NT2/D1 (cell line): ENCODE measurements at regions not wholly inside any gene's neighbourhood (a gene's known extent, or its start where the extent isn't known, plus 50 kb on each side); places are given as distances from the start of the nearest gene placed in this dataset.

Source experiments
- DNase-seq: peaks from one replicate; pipeline ENCODE4 v3.0.0-alpha.2; 2011; ENCODE audit warnings: low read depth, low spot score
- H3K27me3 ChIP-seq: 2 replicates; pipeline ENCODE4 v1.6.0; 2011; ENCODE audit warnings: mild to moderate bottlenecking; ENCODE audit not compliant: insufficient read length, insufficient read depth
- H3K36me3 ChIP-seq: 2 replicates; pipeline ENCODE4 v1.6.1; 2011; ENCODE audit warnings: mild to moderate bottlenecking, low read length, mixed read lengths; ENCODE audit not compliant: insufficient read depth, insufficient read length
- H3K4me1 ChIP-seq: 2 replicates; pipeline ENCODE4 v1.5.1; 2011; ENCODE audit not compliant: insufficient read depth, insufficient read length
- H3K4me3 ChIP-seq: 2 replicates; pipeline ENCODE4 v1.5.1; 2011; ENCODE audit warnings: low read depth; ENCODE audit not compliant: insufficient read length
- H3K9ac ChIP-seq: 2 replicates; pipeline ENCODE4 v1.6.0; 2011; ENCODE audit warnings: low read depth; ENCODE audit not compliant: insufficient read length
- H3K9me3 ChIP-seq: 2 replicates; pipeline ENCODE4 v1.5.1; 2011; ENCODE audit warnings: mild to moderate bottlenecking, low read length; ENCODE audit not compliant: insufficient read depth
- SUZ12 ChIP-seq: IDR thresholded peaks from 2 replicates; pipeline ENCODE4 v1.6.1; 2011; ENCODE audit not compliant: insufficient read length, insufficient read depth; ENCODE audit errors: extremely low read depth
- YY1 ChIP-seq: IDR thresholded peaks from 2 replicates; pipeline ENCODE4 v1.6.1; 2011; ENCODE audit not compliant: insufficient read length, insufficient read depth
- ZNF274 ChIP-seq: IDR thresholded peaks from 2 replicates; pipeline ENCODE4 v1.6.1; 2011; ENCODE audit warnings: mild to moderate bottlenecking, low read depth, low read length

GRCh38 chr6:6996124-6996523 is 111.6 kb upstream of the RREB1 start:
- Histone ChIP-seq H3K4me3 (no peak overlapping the region), H3K9me3 (peaks cover 2% of the 10 kb centered on the region; the same call in 1 of the 2 replicates), H3K4me1 (no peaks in the 10 kb centered on the region), H3K9ac (no peak overlapping the region), H3K36me3 (no peaks in the 10 kb centered on the region), H3K27me3 (no peaks in the 10 kb centered on the region)
- no peak for TF ChIP-seq ZNF274
- TF ChIP-seq SUZ12: no peak
- no peak for TF ChIP-seq YY1
- DNase-seq: no peak

DNA sequence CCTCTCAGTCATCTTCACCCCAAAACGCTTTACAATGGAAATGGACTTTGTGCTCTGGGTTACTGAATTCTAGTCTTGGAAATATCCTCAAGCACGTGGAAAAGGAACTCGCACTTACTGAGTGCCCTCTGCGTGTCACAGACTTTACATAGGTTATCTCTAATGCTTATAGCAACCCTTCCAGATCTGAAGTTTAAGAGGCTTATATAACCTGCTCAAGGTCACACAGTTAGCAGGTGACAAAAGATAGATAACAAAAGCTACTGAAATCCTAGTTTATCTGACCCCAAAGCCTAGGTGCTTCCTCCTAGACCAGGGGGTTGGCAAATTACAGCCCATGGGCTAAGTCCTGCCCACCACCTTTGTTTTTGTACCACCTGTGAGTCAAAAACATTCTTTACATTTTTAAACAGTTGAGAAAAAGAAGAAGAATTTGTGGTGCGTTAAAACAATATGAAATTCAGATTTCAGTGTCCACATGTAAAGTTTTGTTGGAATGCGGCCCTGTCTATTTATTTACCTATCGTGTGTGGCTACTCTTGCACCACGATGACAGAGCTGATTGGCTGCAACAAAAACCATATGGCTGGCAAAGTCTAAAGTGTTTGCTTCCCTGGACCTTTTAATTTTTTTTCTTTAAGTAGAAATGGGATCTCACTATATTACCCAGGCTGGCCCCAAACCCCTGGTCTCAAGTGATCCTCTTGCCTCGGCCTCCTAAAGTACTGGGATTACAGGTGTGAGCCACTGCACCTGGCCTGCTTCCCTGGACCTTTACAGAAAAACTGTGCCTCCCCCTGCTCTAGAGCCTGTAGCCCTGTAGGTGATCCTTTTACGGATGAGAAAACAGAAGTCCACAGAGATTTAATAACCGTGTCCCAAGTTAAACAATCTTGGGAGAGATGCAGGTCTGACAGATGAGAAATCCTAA is 110.2 kb upstream of the RREB1 start:
- H3K27me3 ChIP-seq: no peaks in the 10 kb centered on the region
- H3K9me3 ChIP-seq: peaks cover 5% of the 10 kb centered on the region; the same call in 1 of the 2 replicates
- DNase-seq: no peak
- TF ChIP-seq SUZ12: no peak
- no peak for TF ChIP-seq YY1
- TF ChIP-seq ZNF274: no peak
- H3K4me1 ChIP-seq: no peaks in the 10 kb centered on the region
- no peak overlapping the region for H3K9ac ChIP-seq
- no peak overlapping the region for H3K4me3 ChIP-seq
- no peaks in the 10 kb centered on the region for H3K36me3 ChIP-seq

DNA sequence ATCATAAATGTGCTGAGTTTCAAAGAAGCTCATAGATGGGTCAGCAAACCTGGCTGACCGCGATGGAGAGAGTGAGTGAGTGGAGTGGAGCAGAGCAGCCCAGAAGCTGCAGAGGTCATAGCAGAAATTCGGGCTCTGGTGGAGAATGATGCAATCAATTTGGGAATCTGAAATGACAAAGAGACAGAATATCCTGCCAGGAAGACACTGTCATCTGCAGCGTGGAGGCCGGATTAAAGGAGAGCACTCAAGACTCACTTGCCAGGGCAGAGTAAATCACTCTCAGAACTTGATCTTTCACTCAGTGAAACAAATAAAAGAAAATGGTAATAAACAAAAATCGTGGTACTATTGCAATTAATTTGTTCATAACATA is 109.6 kb upstream of the RREB1 start:
- Histone ChIP-seq H3K4me3 (no peak overlapping the region), H3K4me1 (no peaks in the 10 kb centered on the region), H3K27me3 (no peaks in the 10 kb centered on the region), H3K36me3 (no peaks in the 10 kb centered on the region), H3K9ac (no peak overlapping the region), H3K9me3 (peaks cover 5% of the 10 kb centered on the region; the same call in 1 of the 2 replicates)
- DNase-seq: no peak
- TF ChIP-seq YY1 (no peak), ZNF274 (no peak), SUZ12 (no peak)

- no peak for DNase-seq
- no peak overlapping the region for H3K4me3 ChIP-seq
- H3K9me3 ChIP-seq: peaks cover 5% of the 10 kb centered on the region; the same call in 1 of the 2 replicates
- no peaks in the 10 kb centered on the region for H3K27me3 ChIP-seq
- H3K36me3 ChIP-seq: no peaks in the 10 kb centered on the region
- no peaks in the 10 kb centered on the region for H3K4me1 ChIP-seq
- no peak overlapping the region for H3K9ac ChIP-seq
- TF ChIP-seq YY1 (no peak), ZNF274 (no peak), SUZ12 (no peak)
Measured at GRCh38 chr6:7000825-7001777, 106.7 kb upstream of the RREB1 start.

DNA sequence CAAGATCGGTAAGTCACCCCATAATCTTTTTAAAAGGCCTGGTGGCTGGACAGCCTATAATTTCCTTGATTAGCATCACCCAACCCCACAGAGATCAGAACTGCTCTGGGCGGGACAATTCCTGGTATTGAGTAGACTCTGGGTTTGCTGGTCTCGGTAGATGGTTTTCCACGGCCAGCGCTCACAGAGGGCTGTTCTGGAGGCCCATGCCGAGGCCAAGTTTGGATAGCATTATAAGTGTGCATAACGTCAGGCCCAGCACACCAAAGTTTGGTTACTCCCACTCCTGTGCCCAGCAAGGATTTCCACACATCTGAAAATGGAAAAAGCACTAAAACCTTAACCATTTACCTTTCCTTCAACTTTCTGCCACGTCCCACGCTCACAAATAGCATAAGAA is 104.7 kb upstream of the RREB1 start:
- no peaks in the 10 kb centered on the region for H3K36me3 ChIP-seq
- H3K27me3 ChIP-seq: no peaks in the 10 kb centered on the region
- no peak for DNase-seq
- H3K9ac ChIP-seq: no peak overlapping the region
- peaks cover 5% of the 10 kb centered on the region; the same call in 1 of the 2 replicates for H3K9me3 ChIP-seq
- no peak for TF ChIP-seq ZNF274
- TF ChIP-seq YY1: no peak
- no peak for TF ChIP-seq SUZ12
- no peak overlapping the region for H3K4me3 ChIP-seq
- no peaks in the 10 kb centered on the region for H3K4me1 ChIP-seq

- TF ChIP-seq YY1: no peak
- TF ChIP-seq SUZ12: no peak
- TF ChIP-seq ZNF274: no peak
Measured at GRCh38 chr6:7004581-7005297, 103.0 kb upstream of the RREB1 start.

More at GRCh38 chr6:7004581-7005297, 103.0 kb upstream of the RREB1 start:
- DNase-seq: no peak
- Histone ChIP-seq H3K27me3 (no peaks in the 10 kb centered on the region), H3K9ac (no peak overlapping the region), H3K4me3 (no peak overlapping the region), H3K9me3 (peaks cover 5% of the 10 kb centered on the region; the same call in 1 of the 2 replicates), H3K4me1 (no peaks in the 10 kb centered on the region), H3K36me3 (no peaks in the 10 kb centered on the region)
